ENCODE measurements at regions not wholly inside any gene's neighbourhood (a gene's known extent, or its start where the extent isn't known, plus 50 kb on each side); places are given as distances from the start of the nearest gene placed in this dataset.
"Not testable (repeated sequence)": the region's sequence is repeated elsewhere in the genome, so short reads cannot be mapped to it uniquely, and the experiment has no call there.

- Mint-ChIP-seq H3K4me3 (no peak overlapping the region), H3K36me3 (no peaks in the 10 kb centered on the region), H3K27me3 (ENCODE audit: low read depth in 3 of 3) (no peaks in the 10 kb centered on the region), H3K9me3 (peaks cover 9 to 25% (median 16%) of the 10 kb centered on the region in 7 donors), H3K27ac (peak overlapping the region in 3 of 7 donors; percentile 23 to 52 (median 49)), H3K4me1 (peaks cover 24% of the 10 kb centered on the region)
- intact Hi-C loops (cut with micrococcal nuclease): loop anchor here in 1 of 2 donors (10.0 kb wide), 1 partner anchor 328 kb away; no protein-coding TSS in a partner anchor
- Histone ChIP-seq H3K79me2 (ENCODE audit: insufficient read depth, low read length) (no peaks in the 10 kb centered on the region), H3K27ac (ENCODE audit: low read depth in 1 of 2, low read length in 2 of 2) (no peak overlapping the region), H2AFZ (ENCODE audit: insufficient read depth, low read depth, low read length, poor library complexity, severe bottlenecking) (no peak overlapping the region), H3K9ac (ENCODE audit: insufficient read depth, low read length, poor library complexity, severe bottlenecking) (no peak overlapping the region), H4K20me1 (ENCODE audit: insufficient read depth, low read length) (no peaks in the 10 kb centered on the region), H3K4me2 (replicated peaks; ENCODE audit: extremely low read depth, low read length, poor library complexity, severe bottlenecking) (no peak overlapping the region), H3K4me3 (replicated peaks in 1 of 3; ENCODE audit: low read depth in 2 of 3, low read length in 3 of 3) (no peak overlapping the region), H3K9me3 (replicated peaks in 1 of 2; ENCODE audit: control insufficient read depth in 1 of 2, insufficient read depth in 1 of 2, low read length in 2 of 2) (peaks cover 0 to 20% of the 10 kb centered on the region in 2 donors), H3K36me3 (replicated peaks in 1 of 2; ENCODE audit: control insufficient read depth in 1 of 2, insufficient read depth in 2 of 2, low read length in 2 of 2) (no peaks in the 10 kb centered on the region), H3K4me1 (ENCODE audit: control insufficient read depth in 1 of 2, insufficient read depth in 2 of 2, low read length in 2 of 2) (peaks cover 23 to 25% of the 10 kb centered on the region in 2 donors), H3K27me3 (ENCODE audit: control insufficient read depth in 2 of 2, insufficient read depth in 2 of 2, low read length in 2 of 2) (no peaks in the 10 kb centered on the region)
- DNase-seq: peak; percentile 10 to 55 (median 50)
- 68% methylated on average over 5 of the region's 5 CpGs for WGBS (ENCODE audit: insufficient coverage)
- TF ChIP-seq CTCF (IDR thresholded peaks at IDR 0.05): no peak
Measured at GRCh38 chr3:153372326-153372725, 210.3 kb downstream of the RAP2B start.

GRCh38 chr3:153373606-153374005 is 211.6 kb downstream of the RAP2B start:
- H3K4me1 ChIP-seq (ENCODE audit: control insufficient read depth in 1 of 2, insufficient read depth in 2 of 2, low read length in 2 of 2): peaks cover 23 to 25% of the 10 kb centered on the region in 2 donors
- H3K27ac Mint-ChIP-seq: peak overlapping the region; percentile 81 to 92 (median 87)
- no CpG with 5 or more reads among the region's 2 CpGs for WGBS (ENCODE audit: insufficient coverage)
- no peak overlapping the region for H3K4me3 ChIP-seq (replicated peaks in 1 of 3; ENCODE audit: low read depth in 2 of 3, low read length in 3 of 3)
- no peaks in the 10 kb centered on the region for H4K20me1 ChIP-seq (ENCODE audit: insufficient read depth, low read length)
- DNase-seq: peak; percentile 78 to 95 (median 92)
- H3K27me3 ChIP-seq (ENCODE audit: control insufficient read depth in 2 of 2, insufficient read depth in 2 of 2, low read length in 2 of 2): no peaks in the 10 kb centered on the region
- H3K4me2 ChIP-seq (replicated peaks; ENCODE audit: extremely low read depth, low read length, poor library complexity, severe bottlenecking): peak overlapping the region; percentile 33
- no peaks in the 10 kb centered on the region for H3K27me3 Mint-ChIP-seq (ENCODE audit: low read depth in 3 of 3)
- intact Hi-C loops (cut with micrococcal nuclease): loop anchor here in 1 of 2 donors (10.0 kb wide), 1 partner anchor 329 kb away; no protein-coding TSS in a partner anchor
- no peaks in the 10 kb centered on the region for H3K79me2 ChIP-seq (ENCODE audit: insufficient read depth, low read length)
- no peaks in the 10 kb centered on the region for H3K36me3 Mint-ChIP-seq
- no peak overlapping the region for H2AFZ ChIP-seq (ENCODE audit: insufficient read depth, low read depth, low read length, poor library complexity, severe bottlenecking)
- no peak for TF ChIP-seq CTCF (IDR thresholded peaks at IDR 0.05)
- no peak overlapping the region for H3K9ac ChIP-seq (ENCODE audit: insufficient read depth, low read length, poor library complexity, severe bottlenecking)
- peak overlapping the region; percentile 48 to 66 for H3K27ac ChIP-seq (ENCODE audit: low read depth in 1 of 2, low read length in 2 of 2)
- peaks cover 24% of the 10 kb centered on the region for H3K4me1 Mint-ChIP-seq
- peak overlapping the region; percentile 20 to 69 for H3K4me3 Mint-ChIP-seq
- H3K36me3 ChIP-seq (replicated peaks in 1 of 2; ENCODE audit: control insufficient read depth in 1 of 2, insufficient read depth in 2 of 2, low read length in 2 of 2): no peaks in the 10 kb centered on the region
- H3K9me3 ChIP-seq (replicated peaks in 1 of 2; ENCODE audit: control insufficient read depth in 1 of 2, insufficient read depth in 1 of 2, low read length in 2 of 2): peaks cover 0 to 15% of the 10 kb centered on the region in 2 donors
- H3K9me3 Mint-ChIP-seq: peaks cover 8 to 22% (median 13%) of the 10 kb centered on the region in 7 donors

- not testable (repeated sequence) for H3K9me3 ChIP-seq (replicated peaks in 1 of 2; ENCODE audit: control insufficient read depth in 1 of 2, insufficient read depth in 1 of 2, low read length in 2 of 2); DNase-seq; H3K27ac Mint-ChIP-seq; H3K4me2 ChIP-seq (replicated peaks; ENCODE audit: extremely low read depth, low read length, poor library complexity, severe bottlenecking); H3K9me3 Mint-ChIP-seq; H3K27me3 Mint-ChIP-seq (ENCODE audit: low read depth in 3 of 3); H4K20me1 ChIP-seq (ENCODE audit: insufficient read depth, low read length); H3K36me3 ChIP-seq (replicated peaks in 1 of 2; ENCODE audit: control insufficient read depth in 1 of 2, insufficient read depth in 2 of 2, low read length in 2 of 2); H3K27me3 ChIP-seq (ENCODE audit: control insufficient read depth in 2 of 2, insufficient read depth in 2 of 2, low read length in 2 of 2); H3K36me3 Mint-ChIP-seq; H3K4me1 ChIP-seq (ENCODE audit: control insufficient read depth in 1 of 2, insufficient read depth in 2 of 2, low read length in 2 of 2); H3K27ac ChIP-seq (ENCODE audit: low read depth in 1 of 2, low read length in 2 of 2); H3K79me2 ChIP-seq (ENCODE audit: insufficient read depth, low read length); H3K4me3 Mint-ChIP-seq; H3K4me3 ChIP-seq (replicated peaks in 1 of 3; ENCODE audit: low read depth in 2 of 3, low read length in 3 of 3); H3K4me1 Mint-ChIP-seq; H3K9ac ChIP-seq (ENCODE audit: insufficient read depth, low read length, poor library complexity, severe bottlenecking); H2AFZ ChIP-seq (ENCODE audit: insufficient read depth, low read depth, low read length, poor library complexity, severe bottlenecking)
- 100% methylated on average over 4 of the region's 24 CpGs for WGBS (ENCODE audit: insufficient coverage)
- intact Hi-C loops (cut with micrococcal nuclease): loop anchor here in 1 of 2 donors (10.0 kb wide), 1 partner anchor 334 kb away; no protein-coding TSS in a partner anchor
Measured at GRCh38 chr3:153378366-153378765, 216.3 kb downstream of the RAP2B start.

All from CD14-positive monocyte (primary cell).